ENCODE measurements at regions not wholly inside any gene's neighbourhood (a gene's known extent, or its start where the extent isn't known, plus 50 kb on each side); places are given as distances from the start of the nearest gene placed in this dataset.

GRCh38 chrX:857376-857775, 226.8 kb downstream of the SHOX start:
- TF ChIP-seq EZH2phosphoT487 (IDR thresholded peaks at IDR 0.05; ENCODE audit: borderline replicate concordance, low read length) (no peak), CTCF (IDR thresholded peaks at IDR 0.05; ENCODE audit: low read depth, low read length, poor library complexity, severe bottlenecking) (no peak)
- Histone ChIP-seq H3K4me1 (ENCODE audit: control insufficient read depth, low read length) (no peaks in the 10 kb centered on the region), H3K9me3 (ENCODE audit: control insufficient read depth, insufficient read depth, low read length) (no peaks in the 10 kb centered on the region), H3K4me2 (ENCODE audit: low read length) (no peak overlapping the region), H3F3A (ENCODE audit: control insufficient read depth, insufficient read depth) (no peaks in the 10 kb centered on the region), H3K4me3 (ENCODE audit: low read length) (no peak overlapping the region), H3K27ac (ENCODE audit: low read depth, low read length) (no peak overlapping the region), H4K20me1 (ENCODE audit: control insufficient read depth, insufficient read depth, low read depth, low read length) (no peaks in the 10 kb centered on the region), H3K36me3 (ENCODE audit: control insufficient read depth, low read length) (no peaks in the 10 kb centered on the region), H3K27me3 (ENCODE audit: control insufficient read depth, low read length) (no peaks in the 10 kb centered on the region), H3K79me2 (ENCODE audit: control insufficient read depth, low read length) (no peaks in the 10 kb centered on the region), H3K9me2 (replicated peaks; ENCODE audit: control insufficient read depth, low read length) (no peaks in the 10 kb centered on the region)

GRCh38 chrX:856566-857290, 226.1 kb downstream of the SHOX start:
- no peak for TF ChIP-seq CTCF (IDR thresholded peaks at IDR 0.05; ENCODE audit: low read depth, low read length, poor library complexity, severe bottlenecking)
- H3K4me3 ChIP-seq (ENCODE audit: low read length) = no peak overlapping the region
- no peaks in the 10 kb centered on the region for H3K27me3 ChIP-seq (ENCODE audit: control insufficient read depth, low read length)
- H3K9me2 ChIP-seq (replicated peaks; ENCODE audit: control insufficient read depth, low read length) = no peaks in the 10 kb centered on the region
- H3K9me3 ChIP-seq (ENCODE audit: control insufficient read depth, insufficient read depth, low read length) = no peaks in the 10 kb centered on the region
- H3K36me3 ChIP-seq (ENCODE audit: control insufficient read depth, low read length) = no peaks in the 10 kb centered on the region
- H4K20me1 ChIP-seq (ENCODE audit: control insufficient read depth, insufficient read depth, low read depth, low read length) = no peaks in the 10 kb centered on the region
- H3K79me2 ChIP-seq (ENCODE audit: control insufficient read depth, low read length) = no peaks in the 10 kb centered on the region
- H3F3A ChIP-seq (ENCODE audit: control insufficient read depth, insufficient read depth) = no peaks in the 10 kb centered on the region
- no peak overlapping the region for H3K27ac ChIP-seq (ENCODE audit: low read depth, low read length)
- H3K4me1 ChIP-seq (ENCODE audit: control insufficient read depth, low read length) = no peaks in the 10 kb centered on the region
- no peak overlapping the region for H3K4me2 ChIP-seq (ENCODE audit: low read length)

GRCh38 chrX:853304-853703, 222.7 kb downstream of the SHOX start:
- no peaks in the 10 kb centered on the region for H3K27me3 ChIP-seq (ENCODE audit: control insufficient read depth, low read length)
- H3K4me3 ChIP-seq (ENCODE audit: low read length) = no peak overlapping the region

More at GRCh38 chrX:853304-853703, 222.7 kb downstream of the SHOX start:
- H3K4me1 ChIP-seq (ENCODE audit: control insufficient read depth, low read length) = peaks cover 12% of the 10 kb centered on the region
- no peaks in the 10 kb centered on the region for H3K9me2 ChIP-seq (replicated peaks; ENCODE audit: control insufficient read depth, low read length)
- no peaks in the 10 kb centered on the region for H3K9me3 ChIP-seq (ENCODE audit: control insufficient read depth, insufficient read depth, low read length)
- no peak overlapping the region for H3K4me2 ChIP-seq (ENCODE audit: low read length)
- H3K79me2 ChIP-seq (ENCODE audit: control insufficient read depth, low read length) = no peaks in the 10 kb centered on the region
- no peaks in the 10 kb centered on the region for H3F3A ChIP-seq (ENCODE audit: control insufficient read depth, insufficient read depth)
- no peaks in the 10 kb centered on the region for H4K20me1 ChIP-seq (ENCODE audit: control insufficient read depth, insufficient read depth, low read depth, low read length)
- no peak overlapping the region for H3K27ac ChIP-seq (ENCODE audit: low read depth, low read length)
- no peak for TF ChIP-seq CTCF (IDR thresholded peaks at IDR 0.05; ENCODE audit: low read depth, low read length, poor library complexity, severe bottlenecking)
- TF ChIP-seq EZH2phosphoT487 (IDR thresholded peaks at IDR 0.05; ENCODE audit: borderline replicate concordance, low read length) = no peak
- no peaks in the 10 kb centered on the region for H3K36me3 ChIP-seq (ENCODE audit: control insufficient read depth, low read length)

Measured in DOHH2 (cell line).